ENCODE measurements at regions not wholly inside any gene's neighbourhood (a gene's known extent, or its start where the extent isn't known, plus 50 kb on each side); places are given as distances from the start of the nearest gene placed in this dataset.

DNA sequence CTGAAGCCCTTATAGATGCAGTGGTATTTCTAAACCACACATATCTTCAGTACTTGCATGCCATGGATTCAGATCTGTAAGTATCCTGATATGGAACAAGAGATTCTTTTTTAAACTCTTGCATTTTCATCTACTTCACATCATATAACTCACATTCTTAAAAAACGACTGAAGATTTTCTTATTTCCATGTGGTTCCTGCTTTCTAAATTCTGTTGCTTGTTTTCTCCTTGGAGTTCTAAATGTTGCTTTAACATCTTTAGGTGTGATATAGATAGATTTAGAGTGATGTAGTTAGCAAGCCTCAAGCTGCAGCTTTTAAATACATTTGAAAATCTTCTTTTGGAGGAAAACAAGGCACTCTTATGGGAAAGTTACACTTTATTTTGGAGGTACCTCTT is 455.4 kb downstream of the FOXG1 start:
- DNase-seq, result no peak

GRCh38 chr14:29222671-29223268 is 456.2 kb downstream of the FOXG1 start:
- peak; percentile 79 for DNase-seq

GRCh38 chr14:29223947-29224346 is 457.4 kb downstream of the FOXG1 start:
- no peak for DNase-seq

DNA sequence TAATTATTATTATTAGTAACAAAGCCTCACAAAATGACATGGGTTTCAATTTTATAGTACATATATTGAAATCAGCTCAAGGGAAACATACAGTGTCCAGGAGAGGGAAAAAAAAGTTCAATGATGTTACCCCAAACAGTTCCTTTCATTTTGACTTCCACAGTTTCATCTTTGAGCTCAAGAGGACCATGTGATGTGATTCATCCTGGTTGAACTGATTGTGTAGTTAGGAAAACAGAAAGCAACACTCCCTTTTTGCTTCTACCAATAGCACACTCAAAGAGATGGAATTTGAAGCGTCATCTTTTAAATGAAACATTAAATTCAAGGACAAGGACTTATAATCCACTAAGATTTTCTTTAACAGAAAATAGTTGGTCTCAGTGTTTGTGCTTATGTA is 461.0 kb downstream of the FOXG1 start:
- DNase-seq, result no peak

DNA sequence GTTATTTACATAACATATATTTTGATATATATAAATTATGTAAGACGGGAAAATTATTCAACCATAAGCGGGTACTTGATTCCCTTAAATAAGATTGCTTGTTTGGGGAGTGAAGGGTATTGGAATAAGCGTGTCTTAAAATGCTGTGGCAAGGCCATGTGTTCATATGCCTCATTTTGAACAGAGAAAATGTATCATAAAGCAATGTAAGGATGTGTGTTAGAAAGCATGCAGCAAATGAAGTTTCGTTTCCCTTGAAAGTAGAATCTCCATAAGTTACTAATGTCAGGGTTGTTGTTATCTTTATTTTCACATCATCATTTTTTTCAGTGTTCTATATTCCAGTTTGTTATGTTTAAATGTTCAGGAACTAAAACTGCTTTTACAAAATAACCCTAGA is 465.6 kb downstream of the FOXG1 start:
- no peak for DNase-seq

DNA sequence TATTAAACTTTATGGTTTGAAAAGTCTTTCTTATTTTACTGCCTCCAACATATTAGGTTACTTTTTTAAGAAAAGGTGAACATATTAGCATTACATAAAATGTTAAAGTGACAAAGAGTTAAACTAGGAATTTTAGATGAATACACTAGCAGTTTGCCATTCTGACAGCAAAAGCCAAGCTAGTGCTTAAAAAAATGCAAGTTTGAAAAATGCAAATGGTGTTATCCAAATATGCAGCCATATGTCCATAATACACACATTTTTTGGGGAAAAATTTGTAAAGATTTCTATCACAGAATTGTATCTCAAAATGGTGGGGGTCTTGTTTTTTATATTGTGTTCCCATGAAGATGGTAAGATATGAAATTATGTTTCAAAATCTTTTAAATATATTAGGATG is 466.1 kb downstream of the FOXG1 start:
- DNase-seq, result no peak

DNA sequence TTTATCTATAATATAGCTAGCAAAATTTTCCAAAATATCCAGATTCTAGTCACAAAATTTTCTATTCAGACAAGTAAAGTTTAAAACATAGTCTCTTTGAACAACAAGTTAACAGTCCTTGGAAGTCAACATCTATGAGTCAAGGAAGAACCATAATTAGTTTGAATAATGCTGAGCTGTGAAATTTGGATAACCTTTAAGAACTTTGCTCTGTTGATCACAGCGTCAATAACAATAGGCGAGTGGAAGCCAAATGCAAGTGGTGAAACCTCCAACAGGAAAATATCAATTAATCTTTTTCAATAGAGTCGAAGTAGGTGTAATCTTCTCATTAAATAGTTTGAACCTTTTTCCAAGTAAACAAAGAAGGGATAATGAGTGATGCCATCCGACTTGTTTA is 466.6 kb downstream of the FOXG1 start:
- DNase-seq, result no peak

- no peak for DNase-seq
Observed at GRCh38 chr14:29235991-29236390, 469.4 kb downstream of the FOXG1 start.

DNA sequence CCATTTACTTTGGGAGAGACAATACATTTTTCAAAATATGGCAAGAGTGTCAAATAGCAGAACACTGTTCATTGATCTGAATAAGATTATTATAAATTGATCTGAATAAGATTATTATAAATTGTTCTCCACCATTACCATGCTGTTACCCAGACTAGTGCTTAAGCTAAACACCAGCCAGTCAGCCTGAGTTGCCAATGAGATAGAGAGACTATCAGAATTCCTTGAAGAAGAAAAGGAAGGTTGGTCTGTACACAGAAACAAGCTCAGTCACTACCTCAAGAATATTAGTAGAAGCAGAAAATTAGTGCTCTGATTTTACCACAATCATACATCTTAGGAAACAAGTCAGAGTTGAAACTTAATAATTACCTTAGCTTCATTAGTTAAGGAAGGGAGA is 469.8 kb downstream of the FOXG1 start:
- DNase-seq, result no peak

DNA sequence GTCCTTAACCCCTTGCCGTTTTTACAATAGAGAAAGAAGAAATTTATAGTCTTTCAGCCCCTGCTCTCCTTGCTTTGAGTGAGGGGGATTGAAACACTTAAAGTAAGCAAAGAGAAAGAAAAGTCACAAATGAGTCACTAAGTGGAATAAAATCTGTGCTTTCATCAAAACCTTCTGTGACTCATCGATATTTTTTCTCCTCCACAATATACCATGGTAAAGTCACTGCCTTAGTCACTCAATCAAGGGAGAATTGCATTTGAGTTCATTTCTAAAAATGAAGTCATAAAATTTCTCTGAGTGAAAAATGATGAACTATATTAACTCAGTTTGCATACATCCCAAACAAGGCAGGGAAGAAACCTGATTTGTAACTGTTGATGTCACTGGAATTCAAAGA is 470.3 kb downstream of the FOXG1 start:
- no peak for DNase-seq

DNA sequence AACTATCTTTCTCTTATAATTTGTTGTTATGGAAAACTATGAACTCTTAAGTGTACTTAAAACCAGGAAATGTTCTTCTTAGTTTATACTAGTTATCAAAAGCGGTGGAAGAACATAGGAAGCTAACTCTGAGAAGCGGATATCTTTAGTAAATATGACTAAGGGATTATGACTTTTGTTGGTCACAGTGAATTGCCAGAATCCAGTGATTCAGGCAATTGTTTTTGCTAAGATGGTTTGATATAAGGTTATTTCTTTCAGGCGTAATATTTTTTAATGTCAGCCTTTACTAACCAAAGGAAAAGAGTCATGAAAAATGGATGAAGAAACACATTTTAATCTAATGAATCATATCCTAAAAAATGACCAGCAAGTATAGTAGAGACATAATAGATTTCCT is 473.5 kb downstream of the FOXG1 start:
- no peak for DNase-seq

DNA sequence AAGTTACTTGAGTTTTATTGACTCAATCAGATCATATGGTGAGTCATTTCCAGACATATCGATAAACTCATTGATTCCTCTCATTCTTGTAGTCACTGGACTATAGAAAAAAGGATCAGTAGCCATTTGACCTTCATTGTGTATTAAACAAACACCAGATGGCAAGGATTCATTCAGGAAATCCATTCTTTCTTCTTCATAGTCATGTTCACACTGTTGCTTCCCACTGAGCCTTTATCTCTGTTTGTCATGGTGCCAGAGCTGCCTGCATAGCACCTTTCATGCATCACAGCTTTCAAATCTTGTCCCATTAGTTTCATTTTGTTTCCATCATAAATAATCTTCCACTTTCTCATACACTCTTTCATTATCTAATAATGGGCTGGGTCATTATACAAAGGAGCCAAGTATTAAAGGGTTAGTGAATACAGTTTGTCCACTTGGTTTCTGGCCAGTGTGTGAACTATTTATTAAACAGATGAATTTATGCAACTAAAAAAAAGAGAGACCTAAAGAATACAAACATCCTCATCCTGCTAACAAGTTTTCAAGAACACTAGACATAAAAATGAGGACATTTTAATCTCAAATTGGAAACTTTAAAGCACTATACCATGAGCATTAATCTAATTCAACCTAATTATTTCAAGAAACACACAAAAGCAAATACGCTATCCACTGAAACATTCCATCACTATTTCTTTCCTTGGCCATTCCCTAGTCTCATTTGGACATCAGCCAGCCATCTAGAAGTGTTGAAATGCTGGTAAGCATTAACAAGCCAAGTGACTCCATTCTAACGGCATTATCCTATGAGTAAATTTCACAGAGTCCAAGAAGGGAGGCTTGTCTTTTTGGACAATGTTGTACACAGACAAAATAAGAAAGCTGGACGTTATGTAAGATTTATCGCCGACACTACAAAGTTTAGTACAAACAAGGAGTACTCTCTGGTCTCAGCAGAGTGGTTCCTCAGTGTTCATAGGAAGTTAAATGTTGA is 476.5 kb downstream of the FOXG1 start:
- DNase-seq, result peak; percentile 94

DNA sequence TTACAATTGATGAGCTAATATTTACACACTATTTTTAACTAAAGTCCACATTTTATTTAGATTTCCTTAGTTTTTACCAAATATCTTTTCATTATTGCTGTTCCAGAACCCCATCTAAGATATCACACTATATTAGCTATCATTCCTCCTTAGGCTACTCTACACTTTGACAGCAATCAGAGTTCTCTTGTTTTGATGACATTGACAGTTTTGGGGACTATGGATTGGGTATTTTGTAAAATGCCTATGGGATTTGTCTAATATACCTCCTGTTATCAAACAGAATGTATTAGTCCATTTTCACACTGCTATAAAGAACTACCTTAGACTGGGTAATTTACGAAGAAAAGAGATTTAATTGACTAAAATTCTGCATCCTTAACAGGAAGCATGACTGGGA is 489.1 kb downstream of the FOXG1 start:
- no peak for DNase-seq

DNA sequence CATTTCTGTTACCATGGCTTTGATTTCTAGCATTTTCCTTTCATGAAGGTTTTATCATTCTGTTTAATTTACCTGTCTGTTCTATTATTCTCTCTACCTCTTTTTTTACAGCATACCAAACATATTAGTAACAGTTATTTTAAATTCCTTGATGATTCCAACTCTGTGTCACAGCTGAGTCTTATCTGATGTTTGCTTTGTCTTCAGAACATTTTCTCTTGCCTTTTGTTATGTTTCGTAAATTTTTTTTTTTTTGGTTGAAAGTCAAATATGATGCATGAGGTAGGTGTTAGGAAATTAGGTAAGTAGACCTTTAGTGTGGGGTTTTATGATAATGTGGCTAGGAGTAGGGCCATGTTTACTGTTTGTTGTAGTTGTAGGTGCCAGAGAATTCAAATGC is 496.4 kb downstream of the FOXG1 start:
- no peak for DNase-seq

- no peak for DNase-seq
Observed at GRCh38 chr14:29264865-29265264, 498.3 kb downstream of the FOXG1 start.

- DNase-seq, result no peak
Observed at GRCh38 chr14:29265852-29266251, 499.3 kb downstream of the FOXG1 start.

GRCh38 chr14:29271669-29272068 is 505.1 kb downstream of the FOXG1 start:
- no peak for DNase-seq

DNA sequence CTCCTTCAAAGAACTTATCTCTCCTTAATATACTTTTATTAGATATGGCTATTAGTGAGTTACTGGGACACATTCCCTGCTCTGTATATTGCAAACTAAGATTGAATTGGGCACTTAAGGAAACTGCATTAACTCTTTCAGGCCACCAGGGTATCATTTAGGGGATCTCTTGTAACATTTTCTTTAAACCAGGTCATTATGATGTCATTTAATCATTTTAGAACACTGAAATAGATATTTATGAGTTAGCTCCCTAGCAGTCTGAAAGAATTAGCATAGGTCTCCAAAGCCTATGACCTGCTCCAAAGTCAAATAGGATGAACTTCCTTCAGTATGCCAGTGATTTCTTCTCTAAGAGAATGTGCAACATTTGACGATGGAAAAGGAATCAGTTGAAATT is 506.9 kb downstream of the FOXG1 start:
- no peak for DNase-seq

DNA sequence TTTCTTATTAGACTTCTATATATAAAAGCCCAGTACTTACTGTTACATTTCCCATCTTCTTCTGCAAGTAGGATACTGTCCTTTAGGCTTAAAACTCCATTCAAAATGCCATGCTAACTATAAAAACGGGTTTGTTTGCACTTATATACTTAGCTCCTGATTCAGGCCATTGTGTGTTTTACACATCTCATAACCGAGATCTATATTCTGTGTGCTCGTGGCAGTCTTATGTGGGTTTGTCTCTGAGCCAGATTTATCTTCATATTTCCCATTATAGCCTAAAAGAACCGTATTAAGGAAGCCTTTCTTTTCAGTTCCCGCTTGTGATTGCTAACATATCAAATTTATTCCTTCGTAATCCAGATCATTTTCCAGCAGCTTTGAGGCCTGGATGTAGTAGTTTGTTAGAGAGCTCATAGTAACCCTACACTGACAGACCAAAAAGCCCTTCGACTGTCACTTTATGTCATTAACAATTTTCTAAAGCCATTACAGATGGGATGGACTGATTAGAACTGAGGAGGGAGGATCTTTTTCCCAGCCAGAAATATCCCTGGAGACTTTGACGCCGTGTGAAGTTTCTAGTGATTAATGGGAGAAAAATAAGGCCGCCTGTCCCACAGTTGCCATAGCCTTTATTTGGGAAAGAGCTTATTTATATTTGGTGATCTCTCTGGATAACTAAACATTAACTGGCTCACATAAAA is 508.5 kb downstream of the FOXG1 start:
- no peak for DNase-seq

GRCh38 chr14:29278301-29279263 is 512.0 kb downstream of the FOXG1 start:
- DNase-seq, result no peak

- DNase-seq, result no peak
Observed at GRCh38 chr14:29282169-29282568, 515.6 kb downstream of the FOXG1 start.

DNA sequence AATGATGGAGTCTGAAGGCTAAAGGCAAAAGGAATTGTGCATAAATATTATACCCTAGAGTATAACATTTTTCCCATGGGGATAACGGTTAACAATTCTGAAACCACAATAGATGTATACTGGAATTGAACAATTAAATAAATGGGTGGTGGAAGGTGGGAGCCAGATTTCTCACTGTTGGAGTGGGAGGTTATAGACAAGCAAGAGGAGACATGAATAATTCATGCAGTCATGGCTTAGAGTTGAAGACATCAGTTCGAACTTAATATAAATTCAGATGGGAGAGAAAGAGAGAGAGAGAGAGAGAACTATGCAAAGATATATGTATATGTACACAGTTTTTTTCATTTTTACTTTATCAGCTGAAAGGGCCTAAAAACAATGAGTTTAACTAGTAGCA is 523.9 kb downstream of the FOXG1 start:
- DNase-seq, result no peak

- no peak for DNase-seq
Observed at GRCh38 chr14:29299372-29299771, 532.8 kb downstream of the FOXG1 start.
